ENCODE measurements at regions not wholly inside any gene's neighbourhood (a gene's known extent, or its start where the extent isn't known, plus 50 kb on each side); places are given as distances from the start of the nearest gene placed in this dataset.

DNA sequence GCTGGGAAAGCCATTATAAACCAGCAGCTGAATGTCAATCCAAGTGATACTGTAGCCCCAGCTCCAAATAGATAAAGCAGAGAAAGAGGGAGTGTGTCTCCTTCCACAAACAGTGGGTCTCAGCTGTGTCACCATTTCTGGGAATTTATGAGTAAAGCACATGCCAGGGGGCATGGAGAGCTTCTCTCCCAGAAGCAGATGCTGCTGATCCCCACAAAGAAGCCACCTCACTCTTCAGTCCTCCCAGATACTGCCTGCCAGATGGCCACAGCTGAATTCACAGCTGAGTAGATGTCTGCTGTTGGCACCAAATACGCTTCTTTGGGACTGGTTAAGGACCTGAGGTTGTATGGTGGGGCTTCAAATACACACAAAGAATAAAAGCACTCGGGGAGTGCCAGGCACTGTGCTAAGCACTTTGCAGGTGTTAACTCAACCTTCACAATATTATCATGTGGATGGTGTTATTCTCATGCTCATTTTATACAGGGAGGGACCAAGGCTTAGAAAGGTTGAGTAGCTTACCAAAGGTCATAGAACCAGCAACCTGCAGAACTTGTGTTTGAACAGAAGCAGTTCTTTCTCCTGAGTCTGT is 298.3 kb downstream of the CDH11 start:
- no peak for DNase-seq (ENCODE audit: low spot score)

DNA sequence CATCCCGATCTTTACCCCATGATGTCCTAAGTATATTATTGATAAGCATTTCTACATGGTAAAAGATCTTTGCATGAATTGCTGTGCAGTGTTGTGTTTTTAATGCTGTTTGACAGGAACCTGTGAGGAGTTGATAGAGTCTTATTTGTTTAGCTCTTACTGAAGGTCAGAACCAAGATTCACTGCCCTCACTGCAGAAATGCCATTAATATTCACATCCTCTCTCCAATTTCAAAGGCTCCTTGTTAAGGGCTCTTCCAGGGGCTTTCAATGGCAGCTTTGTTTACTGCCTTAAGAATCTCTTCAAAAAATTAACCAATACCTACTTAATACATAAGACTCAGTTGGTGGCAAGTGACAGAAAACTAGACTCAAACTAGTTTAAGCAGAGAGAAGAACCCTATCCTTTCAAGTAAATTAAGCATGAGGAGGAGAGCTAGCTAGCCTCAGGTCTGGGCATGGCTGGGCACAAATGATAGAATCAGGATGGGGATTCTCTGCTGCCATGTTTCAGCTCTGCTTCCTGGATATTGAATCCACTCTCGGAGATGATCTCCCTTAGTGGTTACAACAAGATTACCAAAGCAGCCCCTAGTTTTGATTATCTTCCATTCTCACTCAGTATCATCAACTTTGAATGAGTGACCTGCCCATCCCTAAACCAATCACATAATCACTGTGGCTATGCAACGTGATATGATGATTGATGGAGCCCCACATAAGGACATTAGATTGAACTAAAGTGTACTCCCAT is 311.8 kb downstream of the CDH11 start:
- DNase-seq (ENCODE audit: low spot score), result no peak

- DNase-seq (ENCODE audit: low spot score), result no peak
These were observed 313.4 kb downstream of the CDH11 start for GRCh38 chr16:64808474-64808873.

DNA sequence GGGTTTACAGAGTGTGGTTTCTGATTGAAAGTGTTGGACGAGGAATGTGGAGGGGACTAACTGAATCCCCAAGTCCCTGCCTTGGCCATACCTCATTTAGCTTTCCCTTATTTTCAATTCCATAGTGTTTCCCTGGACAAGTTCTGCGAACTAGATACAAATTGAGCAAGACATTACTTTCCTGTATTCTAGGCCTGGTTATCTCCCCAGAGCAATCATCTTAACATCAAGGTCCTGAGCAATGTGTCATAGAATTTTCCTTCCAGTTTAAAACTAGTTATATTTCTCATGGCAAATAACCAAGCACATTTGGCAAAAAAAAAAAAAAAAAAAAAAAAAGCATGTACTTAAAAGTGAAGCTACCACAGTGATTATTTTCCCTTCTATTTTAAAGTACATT is 330.1 kb downstream of the CDH11 start:
- no peak for DNase-seq (ENCODE audit: low spot score)

DNA sequence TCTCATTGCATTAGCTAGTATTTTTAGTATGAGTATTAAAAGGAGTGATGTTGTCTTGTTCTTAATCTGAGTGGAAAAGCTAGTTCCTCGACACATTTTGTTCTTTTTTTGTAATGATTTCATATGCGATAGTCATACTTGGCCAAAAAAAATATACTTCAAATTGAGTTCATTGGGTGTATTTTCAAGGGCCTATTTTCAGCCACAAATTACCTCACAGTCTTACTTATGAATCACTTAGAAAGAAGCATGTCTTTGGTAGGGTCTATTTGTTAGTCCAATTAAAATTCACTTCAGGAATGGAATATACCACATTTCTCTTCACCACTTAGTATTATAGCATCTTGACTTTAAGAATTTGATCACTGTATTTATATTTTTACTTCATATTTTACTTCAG is 337.2 kb downstream of the CDH11 start:
- DNase-seq (ENCODE audit: low spot score), result no peak

DNA sequence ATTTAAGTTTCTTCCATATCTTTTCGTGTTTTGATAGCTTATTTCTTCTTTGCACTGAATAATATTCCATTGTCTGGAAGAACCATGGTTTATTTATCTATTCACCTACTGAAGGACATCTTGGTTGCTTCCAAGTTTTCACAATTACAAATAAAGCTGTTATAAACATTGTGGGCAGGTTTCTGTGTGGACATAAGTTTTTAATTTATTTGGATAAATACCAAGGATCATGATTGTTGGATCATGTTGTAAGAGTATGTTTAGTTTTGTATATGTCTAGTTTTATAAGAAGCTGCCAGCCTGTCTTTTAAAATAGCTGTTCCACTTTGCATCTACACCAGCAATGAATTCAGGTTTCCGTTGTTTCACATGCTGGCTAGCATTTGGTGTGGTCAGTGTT is 339.4 kb downstream of the CDH11 start:
- no peak for DNase-seq (ENCODE audit: low spot score)

DNA sequence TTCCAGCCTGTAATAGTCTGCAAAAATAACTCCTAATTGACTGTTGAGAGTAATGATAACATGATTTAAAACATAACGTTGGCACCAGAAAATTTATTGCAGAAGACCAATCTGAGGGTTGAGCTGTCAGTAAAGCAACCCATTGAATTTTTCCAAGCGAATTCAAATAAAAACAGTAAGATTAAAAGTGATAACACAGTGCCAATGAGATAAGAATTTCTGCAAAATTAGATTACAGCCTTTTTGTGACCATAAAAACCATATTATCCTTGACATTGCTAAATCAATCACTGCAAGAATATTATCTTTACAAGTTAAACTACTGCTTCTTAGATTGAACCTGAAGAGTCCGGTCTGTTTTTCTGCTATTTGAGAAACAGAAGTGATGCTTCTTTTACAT is 341.4 kb downstream of the CDH11 start:
- no peak for DNase-seq (ENCODE audit: low spot score)

DNA sequence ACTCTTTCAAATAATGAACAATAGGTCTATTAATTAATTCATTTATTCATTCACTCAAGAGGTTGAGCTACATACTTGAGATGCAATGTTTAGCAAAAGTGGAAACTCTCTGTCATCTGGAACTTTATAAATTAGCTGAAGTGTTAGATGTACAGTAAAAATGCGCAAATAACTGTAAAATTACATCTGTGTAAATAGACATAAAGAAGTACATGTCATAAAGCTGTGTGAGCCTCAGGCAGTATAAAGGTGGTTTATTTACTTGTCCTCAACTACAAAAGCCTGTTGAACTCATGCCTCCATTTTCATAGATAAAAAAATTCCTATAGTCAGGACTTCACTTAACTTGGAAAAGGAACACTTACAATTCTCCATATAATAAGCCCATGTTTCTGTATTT is 343.1 kb downstream of the CDH11 start:
- no peak for DNase-seq (ENCODE audit: low spot score)

DNA sequence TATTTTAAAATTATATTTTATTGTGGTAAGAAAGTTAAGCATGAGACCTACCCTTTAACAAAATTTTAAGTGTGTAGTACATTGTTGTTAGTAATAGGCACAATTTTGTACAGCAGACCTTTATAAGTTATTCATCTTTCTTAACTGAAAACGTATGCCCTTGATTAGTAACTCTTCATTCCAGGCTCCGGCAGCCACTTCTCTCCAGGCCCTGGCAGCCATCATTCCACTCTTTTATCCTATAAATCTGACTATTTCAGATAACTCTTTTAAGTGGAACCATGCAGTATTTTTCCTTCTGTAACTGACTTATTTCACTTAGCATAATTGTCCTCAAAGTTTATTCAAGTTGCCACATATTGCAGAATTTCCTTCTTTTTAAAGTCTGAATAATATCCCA is 348.2 kb downstream of the CDH11 start:
- DNase-seq (ENCODE audit: low spot score), result no peak

DNA sequence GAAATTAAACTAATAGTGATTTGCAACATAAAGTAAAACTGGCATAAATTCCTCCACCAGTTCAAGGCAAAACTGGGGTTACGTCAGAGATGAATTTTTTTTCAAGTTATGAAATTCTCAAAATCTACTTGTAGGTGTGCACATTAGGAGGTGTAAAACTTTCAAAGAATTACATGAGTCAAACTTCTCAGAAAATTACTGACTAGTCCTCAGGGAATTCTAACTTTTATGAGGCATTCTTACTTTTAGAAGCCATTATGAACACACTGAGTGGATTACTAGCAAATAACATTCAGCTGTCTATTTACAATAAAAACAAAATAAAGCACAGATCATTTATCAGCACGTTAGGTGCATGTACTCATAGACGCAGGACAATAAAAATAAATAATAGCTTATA is 348.7 kb downstream of the CDH11 start:
- DNase-seq (ENCODE audit: low spot score), result no peak

- no peak for DNase-seq (ENCODE audit: low spot score)
These were observed 350.6 kb downstream of the CDH11 start for GRCh38 chr16:64771273-64771672.

GRCh38 chr16:64762211-64762610 is 359.7 kb downstream of the CDH11 start:
- no peak for DNase-seq (ENCODE audit: low spot score)

DNA sequence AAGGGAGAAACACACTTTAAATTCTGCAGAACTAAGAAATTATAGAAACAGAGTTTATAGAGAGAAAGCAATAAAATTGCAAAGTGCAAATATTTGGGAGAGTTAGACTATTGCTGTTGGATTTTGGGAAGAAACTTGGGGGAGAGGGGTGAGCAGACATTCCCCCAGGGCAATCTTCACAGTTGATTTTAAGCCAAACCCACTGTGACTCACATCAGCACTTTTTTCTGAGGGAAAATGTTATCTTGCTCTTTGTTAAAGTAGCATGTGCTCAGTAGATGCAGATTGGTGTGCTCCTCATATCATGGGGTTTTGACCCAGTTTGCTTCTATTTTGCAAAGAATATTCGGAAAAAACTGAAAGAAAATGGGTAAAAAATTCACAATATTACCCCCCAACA is 367.6 kb downstream of the CDH11 start:
- DNase-seq (ENCODE audit: low spot score), result no peak

DNA sequence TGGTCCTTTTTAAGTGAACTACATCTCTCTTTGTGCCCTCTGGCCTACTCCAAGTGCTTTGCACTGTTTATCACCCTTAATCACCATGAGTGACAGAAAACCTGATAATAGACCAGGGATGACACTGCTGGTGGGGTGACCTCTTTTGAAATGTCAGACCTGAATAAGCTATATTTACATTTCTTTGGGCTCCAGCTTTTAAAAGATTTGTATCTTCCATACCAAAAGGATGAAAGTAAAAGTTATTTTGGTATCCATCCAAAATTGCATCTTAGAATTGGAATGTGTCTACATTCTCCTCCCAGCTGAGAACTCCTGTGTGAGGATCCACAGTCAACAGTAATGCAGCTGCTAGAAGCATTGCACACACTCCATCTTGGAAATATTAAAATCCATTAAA is 370.0 kb downstream of the CDH11 start:
- DNase-seq (ENCODE audit: low spot score), result peak; percentile 80

GRCh38 chr16:64749346-64749745 is 372.5 kb downstream of the CDH11 start:
- DNase-seq (ENCODE audit: low spot score), result no peak

GRCh38 chr16:64745258-64745930 is 376.5 kb downstream of the CDH11 start:
- no peak for DNase-seq (ENCODE audit: low spot score)

DNA sequence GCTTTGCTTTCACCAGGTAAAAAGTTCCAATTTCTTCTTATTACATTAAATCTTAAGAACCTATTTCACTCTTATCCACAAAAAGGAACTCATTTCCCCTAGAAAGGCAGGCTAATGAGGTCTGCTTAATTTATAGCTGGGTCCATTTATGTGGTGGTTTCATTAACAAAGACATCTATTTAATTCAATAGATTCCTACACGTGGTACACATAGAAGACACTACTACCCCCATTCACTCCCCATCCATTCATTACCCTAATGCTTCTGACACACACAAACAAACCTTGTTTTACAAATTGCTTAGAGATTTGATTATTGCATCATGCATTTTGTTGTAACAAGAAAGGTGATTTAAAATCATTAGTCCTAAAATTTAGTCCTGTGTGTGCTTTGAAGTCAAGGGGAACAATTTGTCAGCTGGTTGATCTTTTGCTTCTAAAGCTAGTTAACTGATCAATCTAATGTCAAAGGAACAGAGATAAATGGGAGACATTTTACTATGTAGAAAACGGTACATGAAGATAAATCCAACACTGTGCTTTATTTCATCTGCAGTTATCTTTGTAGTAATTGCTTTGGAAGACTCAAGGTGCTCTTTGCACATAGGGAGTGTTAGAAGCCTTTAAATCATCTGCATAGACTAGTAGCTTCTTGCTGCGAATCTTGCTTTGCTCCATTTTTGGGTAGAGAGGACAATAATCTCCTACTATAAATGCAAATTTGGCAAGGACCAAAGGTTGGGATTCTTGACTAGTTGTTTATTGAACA is 379.2 kb downstream of the CDH11 start:
- DNase-seq (ENCODE audit: low spot score), result no peak

- no peak for DNase-seq (ENCODE audit: low spot score)
These were observed 381.6 kb downstream of the CDH11 start for GRCh38 chr16:64740261-64740660.

GRCh38 chr16:64738321-64738960 is 383.4 kb downstream of the CDH11 start:
- DNase-seq (ENCODE audit: low spot score), result peak; percentile 87

- DNase-seq (ENCODE audit: low spot score), result no peak
These were observed 385.0 kb downstream of the CDH11 start for GRCh38 chr16:64736857-64737256.

DNA sequence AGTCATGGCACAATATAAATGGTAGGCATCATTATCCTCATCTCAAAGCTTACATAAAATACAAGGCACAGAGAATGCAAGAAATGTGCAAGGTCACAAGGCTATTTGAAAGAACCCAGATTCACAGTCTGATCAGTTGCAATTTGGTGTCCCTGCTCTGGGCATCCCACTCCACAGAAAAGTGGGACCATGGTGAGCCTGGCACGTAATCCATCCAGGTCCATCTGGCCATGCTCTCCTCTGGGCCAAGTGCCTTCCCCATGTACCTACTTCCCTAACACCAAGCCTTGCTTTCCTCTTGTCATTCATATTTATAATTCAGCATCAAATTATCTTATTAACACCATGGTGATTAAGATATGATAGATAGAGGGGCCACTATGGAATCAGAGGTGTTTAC is 390.0 kb downstream of the CDH11 start:
- DNase-seq (ENCODE audit: low spot score), result no peak

GRCh38 chr16:64730261-64730660 is 391.6 kb downstream of the CDH11 start:
- no peak for DNase-seq (ENCODE audit: low spot score)

All from AG08395 (cell line).